ENCODE measurements at regions not wholly inside any gene's neighbourhood (a gene's known extent, or its start where the extent isn't known, plus 50 kb on each side); places are given as distances from the start of the nearest gene placed in this dataset.

GRCh38 chr1:56396581-56396980 lies 182.8 kb downstream of the PLPP3 start:
- no peak overlapping the region for H3K4me3 Mint-ChIP-seq
- peaks cover 3 to 15% of the 10 kb centered on the region in 2 donors for H3K27me3 Mint-ChIP-seq
- H3K9me3 Mint-ChIP-seq, result peaks cover 1 to 4% of the 10 kb centered on the region in 2 donors
- no peak overlapping the region for H3K27ac Mint-ChIP-seq
- ATAC-seq (replicated peaks), result no peak
- H3K36me3 Mint-ChIP-seq, result no peaks in the 10 kb centered on the region
- DNase-seq, result no peak
- H3K4me1 Mint-ChIP-seq, result peaks cover 9 to 12% of the 10 kb centered on the region in 2 donors

GRCh38 chr1:56395776-56396175 lies 183.6 kb downstream of the PLPP3 start:
- Mint-ChIP-seq H3K27ac (no peak overlapping the region), H3K4me1 (peaks cover 2 to 4% of the 10 kb centered on the region in 2 donors), H3K9me3 (peaks cover 1 to 4% of the 10 kb centered on the region in 2 donors), H3K36me3 (no peaks in the 10 kb centered on the region), H3K4me3 (no peak overlapping the region), H3K27me3 (peaks cover 3 to 22% of the 10 kb centered on the region in 2 donors)
- DNase-seq (no peak), ATAC-seq (replicated peaks) (no peak)

GRCh38 chr1:56394298-56394697 lies 185.1 kb downstream of the PLPP3 start:
- peak overlapping the region; percentile 73 for H3K27ac Mint-ChIP-seq
- H3K36me3 Mint-ChIP-seq, result no peaks in the 10 kb centered on the region
- ATAC-seq (replicated peaks), result no peak
- H3K4me3 Mint-ChIP-seq, result no peak overlapping the region
- no peaks in the 10 kb centered on the region for H3K9me3 Mint-ChIP-seq
- H3K4me1 Mint-ChIP-seq, result no peaks in the 10 kb centered on the region
- DNase-seq, result no peak
- H3K27me3 Mint-ChIP-seq, result peaks cover 3 to 22% of the 10 kb centered on the region in 2 donors

- no peak for DNase-seq
- Mint-ChIP-seq H3K4me1 (no peaks in the 10 kb centered on the region), H3K36me3 (no peaks in the 10 kb centered on the region), H3K4me3 (no peak overlapping the region), H3K9me3 (peaks cover 0 to 2% of the 10 kb centered on the region in 2 donors), H3K27me3 (peaks cover 0 to 22% of the 10 kb centered on the region in 2 donors), H3K27ac (no peak overlapping the region)
- ATAC-seq (replicated peaks), result no peak
Measured at GRCh38 chr1:56390934-56391731, 188.2 kb downstream of the PLPP3 start.

- Mint-ChIP-seq H3K9me3 (peaks cover 0 to 2% of the 10 kb centered on the region in 2 donors), H3K27ac (no peak overlapping the region), H3K4me3 (no peak overlapping the region), H3K4me1 (no peaks in the 10 kb centered on the region), H3K36me3 (no peaks in the 10 kb centered on the region), H3K27me3 (peaks cover 0 to 22% of the 10 kb centered on the region in 2 donors)
- ATAC-seq (replicated peaks) (no peak), DNase-seq (no peak)
Measured at GRCh38 chr1:56390232-56390867, 189.0 kb downstream of the PLPP3 start.

DNA sequence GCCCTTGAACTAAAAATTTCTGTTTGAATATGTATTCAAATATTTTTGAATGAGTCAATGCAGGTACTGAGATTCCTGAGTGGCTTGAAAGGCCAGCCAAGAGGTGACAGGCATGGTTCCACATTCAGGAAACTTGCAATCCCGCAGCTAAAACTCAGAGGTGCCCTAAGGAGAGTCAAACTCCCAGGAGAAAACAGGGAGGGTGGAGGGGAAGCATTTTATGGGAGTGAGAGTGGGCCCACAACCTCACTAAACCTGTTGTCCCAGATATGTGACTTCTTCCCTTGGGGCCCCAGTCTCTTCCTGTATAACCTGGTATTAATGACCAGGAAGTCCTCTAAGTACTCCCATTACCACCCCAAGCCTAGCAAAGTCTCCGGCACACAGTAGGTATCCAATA lies 189.6 kb downstream of the PLPP3 start:
- Mint-ChIP-seq H3K4me1 (no peaks in the 10 kb centered on the region), H3K36me3 (no peaks in the 10 kb centered on the region), H3K27me3 (peaks cover 0 to 22% of the 10 kb centered on the region in 2 donors), H3K9me3 (peaks cover 0 to 2% of the 10 kb centered on the region in 2 donors), H3K4me3 (no peak overlapping the region), H3K27ac (no peak overlapping the region)
- DNase-seq (no peak), ATAC-seq (replicated peaks) (no peak)

GRCh38 chr1:56387071-56387740 lies 192.2 kb downstream of the PLPP3 start:
- DNase-seq (no peak), ATAC-seq (replicated peaks) (no peak)
- H3K27ac Mint-ChIP-seq, result no peak overlapping the region
- H3K4me1 Mint-ChIP-seq, result no peaks in the 10 kb centered on the region
- peaks cover 0 to 2% of the 10 kb centered on the region in 2 donors for H3K9me3 Mint-ChIP-seq
- no peaks in the 10 kb centered on the region for H3K36me3 Mint-ChIP-seq
- no peak overlapping the region for H3K4me3 Mint-ChIP-seq
- H3K27me3 Mint-ChIP-seq, result peaks cover 0 to 13% of the 10 kb centered on the region in 2 donors

GRCh38 chr1:56385314-56385713 lies 194.0 kb downstream of the PLPP3 start:
- no peak for DNase-seq

DNA sequence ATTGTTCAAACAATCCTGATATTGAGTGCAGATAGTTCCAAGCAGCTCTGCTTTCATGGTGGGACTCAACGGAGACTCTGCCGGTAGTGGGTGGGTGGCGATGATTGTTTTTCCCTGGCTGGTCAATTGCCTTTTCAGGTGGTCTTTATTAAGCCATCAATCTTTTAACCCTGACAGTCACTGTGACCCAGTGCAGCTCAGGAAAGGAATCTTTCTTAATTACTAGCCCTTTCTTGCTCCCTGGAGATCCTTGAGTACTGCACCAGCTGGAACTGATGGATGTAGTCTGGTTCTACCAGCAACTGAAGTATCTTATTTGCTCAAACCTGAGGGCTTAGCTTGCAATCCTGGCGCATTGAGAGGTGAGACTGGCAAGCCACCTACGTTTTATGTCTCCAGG lies 196.4 kb downstream of the PLPP3 start:
- Mint-ChIP-seq H3K9me3 (no peaks in the 10 kb centered on the region), H3K27me3 (no peaks in the 10 kb centered on the region), H3K27ac (no peak overlapping the region), H3K4me3 (no peak overlapping the region), H3K4me1 (no peaks in the 10 kb centered on the region), H3K36me3 (no peaks in the 10 kb centered on the region)
- DNase-seq (no peak), ATAC-seq (replicated peaks) (no peak)

More at GRCh38 chr1:56385314-56385713, 194.0 kb downstream of the PLPP3 start:
- no peak for ATAC-seq (replicated peaks)
- H3K27me3 Mint-ChIP-seq, result no peaks in the 10 kb centered on the region
- H3K27ac Mint-ChIP-seq, result no peak overlapping the region
- no peaks in the 10 kb centered on the region for H3K4me1 Mint-ChIP-seq
- H3K9me3 Mint-ChIP-seq, result peaks cover 0 to 2% of the 10 kb centered on the region in 2 donors
- no peak overlapping the region for H3K4me3 Mint-ChIP-seq
- H3K36me3 Mint-ChIP-seq, result no peaks in the 10 kb centered on the region

DNA sequence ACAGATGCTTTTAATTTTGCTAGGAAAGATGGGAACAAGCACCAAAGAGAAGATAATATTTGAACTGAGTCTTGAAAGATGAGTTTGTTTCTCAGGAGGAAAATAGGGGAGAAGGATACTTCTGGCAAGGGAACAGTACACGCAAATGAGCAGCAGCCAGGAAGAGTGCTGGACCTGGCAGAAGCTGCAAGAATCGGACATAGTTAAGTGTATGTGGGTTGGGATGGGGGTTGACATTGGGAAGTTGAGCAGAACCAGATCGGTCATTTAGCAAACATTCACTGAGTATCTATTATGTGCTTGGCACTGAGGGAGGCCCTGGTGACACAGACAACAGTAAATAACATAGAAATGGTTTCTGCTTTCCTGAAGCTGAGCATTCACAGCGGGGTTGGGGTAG lies 198.8 kb downstream of the PLPP3 start:
- no peaks in the 10 kb centered on the region for H3K36me3 Mint-ChIP-seq
- no peak overlapping the region for H3K4me3 Mint-ChIP-seq
- H3K27ac Mint-ChIP-seq, result no peak overlapping the region
- no peaks in the 10 kb centered on the region for H3K9me3 Mint-ChIP-seq
- no peak for DNase-seq
- ATAC-seq (replicated peaks), result no peak
- peaks cover 5 to 6% of the 10 kb centered on the region in 2 donors for H3K27me3 Mint-ChIP-seq
- peaks cover 0 to 3% of the 10 kb centered on the region in 2 donors for H3K4me1 Mint-ChIP-seq

- H3K9me3 Mint-ChIP-seq, result no peaks in the 10 kb centered on the region
- H3K4me3 Mint-ChIP-seq, result no peak overlapping the region
- ATAC-seq (replicated peaks) (no peak), DNase-seq (no peak)
- no peaks in the 10 kb centered on the region for H3K36me3 Mint-ChIP-seq
- peaks cover 5 to 14% of the 10 kb centered on the region in 2 donors for H3K27me3 Mint-ChIP-seq
- peaks cover 0 to 3% of the 10 kb centered on the region in 2 donors for H3K4me1 Mint-ChIP-seq
- no peak overlapping the region for H3K27ac Mint-ChIP-seq
Measured at GRCh38 chr1:56378341-56379070, 200.9 kb downstream of the PLPP3 start.

DNA sequence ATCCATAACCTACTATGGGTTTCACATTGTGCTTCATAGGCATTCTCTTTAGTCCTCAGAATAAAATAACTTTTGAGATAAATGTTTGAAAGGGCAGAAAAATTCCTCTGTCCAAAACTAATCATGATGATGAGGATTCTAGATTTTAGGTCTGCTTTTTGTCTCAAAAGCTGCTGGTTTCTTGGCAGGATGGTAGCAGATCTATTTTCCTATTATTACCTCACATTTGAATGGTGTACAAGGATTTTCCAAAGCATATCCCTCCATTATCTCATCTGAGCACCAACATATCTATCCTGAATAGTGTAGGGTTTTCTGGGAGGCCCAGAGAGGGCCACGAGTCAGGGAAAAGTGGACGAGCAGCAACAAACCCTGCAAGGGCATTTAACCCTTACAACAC lies 201.9 kb downstream of the PLPP3 start:
- H3K4me1 Mint-ChIP-seq, result peaks cover 0 to 3% of the 10 kb centered on the region in 2 donors
- H3K4me3 Mint-ChIP-seq, result no peak overlapping the region
- H3K36me3 Mint-ChIP-seq, result no peaks in the 10 kb centered on the region
- ATAC-seq (replicated peaks) (no peak), DNase-seq (no peak)
- no peaks in the 10 kb centered on the region for H3K9me3 Mint-ChIP-seq
- no peak overlapping the region for H3K27ac Mint-ChIP-seq
- peaks cover 5 to 14% of the 10 kb centered on the region in 2 donors for H3K27me3 Mint-ChIP-seq

DNA sequence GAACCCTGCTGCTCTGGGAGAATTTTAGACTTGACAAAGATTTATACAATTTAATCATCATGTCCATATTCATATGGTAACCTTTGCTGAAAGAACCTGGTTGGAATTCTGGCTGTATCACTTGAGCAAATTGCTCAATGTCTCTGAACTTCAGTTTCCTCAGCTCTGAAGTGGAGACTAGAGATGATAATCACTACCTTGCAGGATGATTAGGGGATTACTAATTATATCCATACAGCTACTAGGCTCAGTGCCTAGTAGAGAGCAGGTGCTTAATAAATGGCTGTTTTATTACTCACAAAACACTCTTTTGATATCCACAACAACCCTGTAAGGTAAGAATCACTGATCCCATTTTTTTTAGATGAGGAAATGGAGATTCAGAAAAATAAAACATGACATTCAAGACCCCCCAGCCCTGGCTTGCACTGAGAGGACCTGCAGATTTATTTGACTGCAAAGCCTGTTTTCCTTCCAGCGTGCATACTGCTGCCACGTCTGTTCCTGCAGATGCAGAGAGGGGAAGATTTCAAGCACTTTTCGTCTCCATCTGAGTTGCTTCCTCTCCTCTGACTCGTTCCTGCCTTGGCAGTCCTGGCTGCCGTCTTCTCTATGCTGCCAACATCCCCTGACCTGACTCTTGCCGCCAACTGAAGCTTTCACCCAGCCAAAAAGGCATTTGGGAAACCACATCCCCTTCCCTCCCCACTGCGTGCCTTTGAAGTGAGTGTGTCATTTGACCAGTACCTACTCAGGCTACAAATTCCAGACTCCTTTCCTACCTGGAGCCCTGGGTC lies 203.0 kb downstream of the PLPP3 start:
- no peak for ATAC-seq (replicated peaks)
- H3K27me3 Mint-ChIP-seq, result peaks cover 5 to 14% of the 10 kb centered on the region in 2 donors

More for the DNA sequence above, 203.0 kb downstream of the PLPP3 start:
- H3K9me3 Mint-ChIP-seq, result no peaks in the 10 kb centered on the region
- no peak for DNase-seq
- no peak overlapping the region for H3K4me3 Mint-ChIP-seq
- H3K27ac Mint-ChIP-seq, result no peak overlapping the region
- peaks cover 0 to 3% of the 10 kb centered on the region in 2 donors for H3K4me1 Mint-ChIP-seq
- no peaks in the 10 kb centered on the region for H3K36me3 Mint-ChIP-seq
